ENCODE measurements at regions not wholly inside any gene's neighbourhood (a gene's known extent, or its start where the extent isn't known, plus 50 kb on each side); places are given as distances from the start of the nearest gene placed in this dataset.

GRCh38 chr11:113602483-113602882 is 103.6 kb downstream of the TMPRSS5 start:
- intact Hi-C loops (cut with DNase I) = no loop called here
- Histone ChIP-seq H3K4me1 (ENCODE audit: control insufficient read depth in 2 of 3, insufficient read depth in 2 of 3, low read depth in 1 of 3, low read length in 3 of 3) (no peaks in the 10 kb centered on the region), H3K36me3 (ENCODE audit: control insufficient read depth in 2 of 3, insufficient read depth in 3 of 3, low read length in 3 of 3) (no peaks in the 10 kb centered on the region), H3K9ac (ENCODE audit: low read length in 3 of 3) (no peak overlapping the region), H3K27ac (ENCODE audit: low read depth in 2 of 2, low read length in 2 of 2) (no peak overlapping the region), H3K9me3 (ENCODE audit: control insufficient read depth in 2 of 3, insufficient read depth in 1 of 3, low read length in 3 of 3) (peaks cover 0 to 4% (median 0%) of the 10 kb centered on the region in 3 donors), H3K4me3 (ENCODE audit: low read length in 3 of 3) (no peak overlapping the region), H3K27me3 (ENCODE audit: control insufficient read depth, insufficient read depth, low read length) (no peaks in the 10 kb centered on the region)
- TF ChIP-seq CTCF (IDR thresholded peaks at IDR 0.05; ENCODE audit: borderline replicate concordance, extremely low read depth, insufficient read depth) = no peak
- no peak for DNase-seq
- no peak for FAIRE-seq

- Histone ChIP-seq H3K9ac (ENCODE audit: low read length in 3 of 3) (no peak overlapping the region), H3K4me3 (ENCODE audit: low read length in 3 of 3) (no peak overlapping the region), H3K36me3 (ENCODE audit: control insufficient read depth in 2 of 3, insufficient read depth in 3 of 3, low read length in 3 of 3) (no peaks in the 10 kb centered on the region), H3K9me3 (ENCODE audit: control insufficient read depth in 2 of 3, insufficient read depth in 1 of 3, low read length in 3 of 3) (peaks cover 0 to 6% (median 3%) of the 10 kb centered on the region in 3 donors), H3K27ac (ENCODE audit: low read depth in 2 of 2, low read length in 2 of 2) (no peak overlapping the region), H3K4me1 (ENCODE audit: control insufficient read depth in 2 of 3, insufficient read depth in 2 of 3, low read depth in 1 of 3, low read length in 3 of 3) (no peaks in the 10 kb centered on the region), H3K27me3 (ENCODE audit: control insufficient read depth, insufficient read depth, low read length) (no peaks in the 10 kb centered on the region)
- no peak for DNase-seq
- intact Hi-C loops (cut with DNase I) = no loop called here
- no peak for TF ChIP-seq CTCF (IDR thresholded peaks at IDR 0.05; ENCODE audit: borderline replicate concordance, extremely low read depth, insufficient read depth)
- no peak for FAIRE-seq
Observed at GRCh38 chr11:113596658-113597057, 109.5 kb downstream of the TMPRSS5 start.

- no peak for FAIRE-seq
- TF ChIP-seq CTCF (IDR thresholded peaks at IDR 0.05; ENCODE audit: borderline replicate concordance, extremely low read depth, insufficient read depth) = no peak
- Histone ChIP-seq H3K9me3 (ENCODE audit: control insufficient read depth in 2 of 3, insufficient read depth in 1 of 3, low read length in 3 of 3) (peaks cover 0 to 6% (median 3%) of the 10 kb centered on the region in 3 donors), H3K27me3 (ENCODE audit: control insufficient read depth, insufficient read depth, low read length) (no peaks in the 10 kb centered on the region), H3K4me3 (ENCODE audit: low read length in 3 of 3) (no peak overlapping the region), H3K9ac (ENCODE audit: low read length in 3 of 3) (no peak overlapping the region), H3K4me1 (ENCODE audit: control insufficient read depth in 2 of 3, insufficient read depth in 2 of 3, low read depth in 1 of 3, low read length in 3 of 3) (no peaks in the 10 kb centered on the region), H3K36me3 (ENCODE audit: control insufficient read depth in 2 of 3, insufficient read depth in 3 of 3, low read length in 3 of 3) (no peaks in the 10 kb centered on the region), H3K27ac (ENCODE audit: low read depth in 2 of 2, low read length in 2 of 2) (no peak overlapping the region)
- intact Hi-C loops (cut with DNase I) = no loop called here
- DNase-seq = no peak
Observed at GRCh38 chr11:113595810-113596594, 110.1 kb downstream of the TMPRSS5 start.

Data from kidney (tissue), 13 donors.